CMK (cell line): ENCODE measurements at regions not wholly inside any gene's neighbourhood (a gene's known extent, or its start where the extent isn't known, plus 50 kb on each side); places are given as distances from the start of the nearest gene placed in this dataset.
"Not testable (repeated sequence)": the region's sequence is repeated elsewhere in the genome, so short reads cannot be mapped to it uniquely, and the experiment has no call there.

Experiments used
- DNase-seq: peaks from one replicate; pipeline ENCODE4 v3.0.0-alpha.2; 2010; ENCODE audit warnings: low read depth

DNA sequence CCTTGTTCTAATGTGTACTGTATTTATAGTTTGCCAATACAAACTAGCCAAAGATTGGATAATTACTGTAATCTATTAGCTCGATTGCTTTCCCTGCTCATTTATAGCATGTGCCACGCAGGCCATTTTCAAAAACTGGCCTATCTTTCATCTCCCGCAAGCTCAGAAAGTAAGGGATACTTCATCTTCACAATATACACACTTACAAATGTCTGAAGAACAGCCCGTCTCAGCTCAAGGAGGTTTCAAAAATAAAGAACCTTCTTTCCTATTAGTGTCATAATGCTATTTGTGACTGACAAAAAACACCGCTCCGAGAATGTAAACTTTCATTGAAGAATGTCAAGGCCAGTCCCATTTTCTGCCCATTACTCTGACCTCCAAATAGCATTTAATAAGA is 306.4 kb upstream of the ZNF507 start:
- DNase-seq, result no peak

DNA sequence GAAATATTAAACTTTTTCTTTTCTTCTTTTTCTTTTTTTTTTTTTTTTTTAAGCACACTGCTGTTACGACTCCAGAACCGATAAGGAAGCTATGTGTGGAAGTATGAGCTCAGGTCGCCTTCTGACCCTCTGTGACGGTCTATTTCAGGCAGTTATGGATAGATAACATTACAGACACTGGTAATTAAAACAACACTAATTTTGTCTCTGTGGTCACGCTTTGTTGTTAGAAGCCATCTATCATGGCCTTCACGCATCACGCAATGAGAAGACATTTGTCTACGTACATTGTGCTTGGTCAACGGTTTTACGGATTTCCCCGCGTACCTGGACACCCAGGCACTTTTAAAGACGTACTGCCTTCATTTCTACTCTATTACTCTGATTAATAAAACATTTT is 306.0 kb upstream of the ZNF507 start:
- DNase-seq, result no peak

DNA sequence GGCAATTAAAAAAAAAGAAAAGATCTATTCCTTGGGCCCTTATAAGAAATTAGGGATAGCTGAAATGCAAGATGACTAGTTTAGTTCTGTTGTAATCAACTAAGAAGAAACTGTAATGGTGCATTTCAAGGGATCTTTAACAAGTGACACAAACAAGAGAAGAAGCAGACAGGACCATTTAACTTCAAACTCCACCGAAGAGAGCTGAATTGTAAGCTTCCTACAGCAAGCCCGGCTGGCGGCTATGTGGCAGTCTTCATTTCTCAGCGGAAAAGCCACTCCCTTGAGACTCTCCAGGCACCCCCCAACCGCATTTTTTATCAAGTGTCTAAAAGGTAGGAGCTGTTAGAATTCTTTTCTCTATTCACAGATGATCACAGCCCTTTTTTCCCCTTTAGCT is 305.2 kb upstream of the ZNF507 start:
- DNase-seq, result no peak

DNA sequence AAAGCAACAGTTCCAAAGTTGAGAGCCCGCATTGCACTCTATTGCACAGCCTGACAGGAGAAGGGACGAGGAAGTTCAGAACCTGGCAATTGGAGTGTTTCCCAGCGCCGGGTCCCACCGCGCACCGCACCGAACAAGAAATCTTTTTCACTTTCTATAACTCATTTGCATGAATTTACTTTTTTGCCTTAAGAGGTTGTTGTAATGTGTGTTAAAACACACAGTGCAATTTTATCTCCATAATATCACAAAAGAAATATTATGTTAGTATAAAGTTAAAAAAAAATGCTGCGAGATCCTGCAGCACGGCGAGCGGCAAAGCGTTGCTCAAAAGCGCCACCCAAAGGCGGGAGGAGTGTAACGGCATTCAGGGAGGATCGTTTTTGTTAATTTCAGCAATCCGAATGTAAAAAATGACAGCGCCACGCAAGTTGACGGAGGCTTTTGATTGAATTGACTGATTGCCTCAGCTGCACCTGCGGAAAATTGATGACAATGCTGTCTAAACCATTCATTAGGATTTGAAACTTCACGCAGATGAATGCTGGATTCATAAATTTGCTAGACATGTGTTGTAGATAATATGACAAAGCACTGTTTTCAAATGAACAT is 303.6 kb upstream of the ZNF507 start:
- no peak for DNase-seq

DNA sequence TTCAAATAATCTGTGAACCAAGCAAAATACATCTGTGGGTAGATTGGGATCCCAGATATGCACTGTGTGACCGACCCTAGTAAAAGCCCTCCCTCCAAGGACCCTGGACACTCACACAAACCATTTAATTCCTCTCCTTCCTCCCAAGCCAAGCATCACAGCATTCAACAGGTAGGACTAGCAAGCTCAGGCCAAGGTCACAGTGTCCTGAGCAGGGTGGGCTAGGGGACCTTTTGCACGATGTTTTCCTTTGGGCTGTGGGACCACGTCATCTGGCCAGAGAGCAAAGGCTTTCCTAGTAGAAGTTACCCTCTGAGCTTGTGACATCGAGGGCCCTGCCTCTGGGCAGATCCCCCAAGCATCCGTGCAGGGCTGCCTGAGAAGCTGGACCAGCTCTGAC is 297.6 kb upstream of the ZNF507 start:
- DNase-seq, result no peak

DNA sequence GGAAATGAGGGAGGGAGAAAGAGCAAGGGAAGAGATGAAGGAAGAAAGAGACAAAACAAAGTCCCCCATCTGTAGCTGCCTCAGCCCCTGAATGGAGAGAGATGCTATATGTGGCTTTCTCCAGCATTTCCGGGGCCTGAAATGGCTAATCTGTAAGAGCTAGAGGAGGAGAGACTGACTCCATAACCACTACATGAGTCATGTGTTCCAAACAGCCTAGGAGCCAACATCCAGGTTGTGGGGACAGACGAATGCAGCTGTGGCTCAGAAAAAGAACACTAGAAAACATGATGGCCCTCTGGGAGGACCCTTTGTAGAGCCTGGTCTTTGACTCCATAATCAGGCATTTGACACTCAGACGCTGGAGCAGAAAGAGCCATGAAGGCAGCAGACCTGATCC is 292.0 kb upstream of the ZNF507 start:
- no peak for DNase-seq

DNA sequence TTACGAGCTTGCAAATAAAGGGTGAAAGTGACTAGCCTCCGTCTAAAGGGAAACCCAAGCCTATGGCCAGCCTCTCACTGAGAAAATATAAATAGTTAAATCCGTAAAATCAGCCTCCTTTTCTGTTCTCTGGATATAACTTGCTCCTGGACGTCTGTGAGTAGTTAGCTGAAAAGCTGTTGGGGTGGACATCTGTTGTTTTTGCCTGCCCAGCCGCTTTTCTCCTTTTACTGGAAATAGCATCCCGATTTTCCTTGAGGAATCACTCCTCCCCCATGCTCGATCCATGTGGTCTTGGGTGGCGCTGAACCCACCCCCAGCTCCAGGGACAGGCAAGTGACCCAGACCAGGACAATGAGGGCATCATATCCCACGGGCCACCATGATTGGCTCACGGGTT is 291.5 kb upstream of the ZNF507 start:
- DNase-seq, result no peak

DNA sequence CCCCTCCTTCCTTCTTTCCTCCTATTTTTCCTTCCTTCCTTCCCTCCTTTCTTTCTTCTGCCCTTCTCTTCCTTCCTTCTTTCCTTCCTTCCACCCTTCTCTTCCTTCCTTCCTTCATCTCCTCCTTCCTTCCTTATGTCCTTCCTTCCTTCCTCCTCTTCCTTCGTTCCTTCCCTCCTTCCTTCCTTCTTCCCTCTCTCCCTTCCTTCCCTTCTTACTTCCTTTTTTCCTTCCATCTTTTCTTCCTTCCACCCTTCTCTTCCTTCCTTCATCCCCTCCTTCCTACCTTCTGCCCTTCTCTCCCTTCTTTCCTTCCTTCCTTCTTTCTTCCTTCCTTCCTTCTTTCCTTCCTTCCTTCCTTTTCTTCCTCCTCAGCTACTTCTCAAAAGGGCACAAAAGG is 287.3 kb upstream of the ZNF507 start:
- no peak for DNase-seq

DNA sequence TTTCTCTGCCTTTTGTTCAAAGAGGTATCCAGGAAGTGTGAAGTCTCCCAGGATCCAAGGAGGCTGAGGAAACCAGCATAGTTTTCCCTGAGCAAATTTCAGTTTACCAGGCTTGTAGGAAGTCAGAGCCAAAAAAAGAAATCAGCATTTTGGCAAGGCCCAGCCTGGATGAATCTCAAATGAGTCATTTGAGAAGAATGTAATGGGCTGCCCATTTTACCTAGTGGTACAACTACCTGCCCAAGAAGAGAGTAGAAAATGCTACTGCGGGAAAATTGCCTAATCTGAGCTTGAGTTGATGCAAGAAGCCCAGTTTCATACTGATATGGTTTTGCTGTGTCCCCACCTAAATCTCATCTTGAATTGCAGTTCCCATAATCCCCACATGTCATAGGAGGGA is 284.1 kb upstream of the ZNF507 start:
- DNase-seq, result no peak

DNA sequence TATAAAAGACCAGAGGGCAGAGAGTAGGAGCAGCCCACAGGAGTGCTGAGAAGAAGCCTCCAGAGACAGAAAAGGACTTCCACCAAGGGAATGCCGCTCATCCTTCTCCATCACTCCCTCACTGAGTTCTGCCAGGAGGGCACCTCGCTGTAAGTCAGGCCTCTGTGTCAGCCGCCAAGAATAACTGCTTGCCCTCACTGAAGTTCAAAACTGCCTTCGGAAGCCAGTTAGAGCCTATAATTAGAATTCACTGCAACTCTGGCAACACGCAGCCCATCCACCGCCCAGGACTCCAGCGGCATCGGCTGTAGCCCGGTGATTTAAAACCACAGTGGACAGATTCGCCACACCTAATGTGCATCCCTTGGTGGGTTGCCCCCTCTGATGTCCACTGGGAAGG is 281.8 kb upstream of the ZNF507 start:
- no peak for DNase-seq

DNA sequence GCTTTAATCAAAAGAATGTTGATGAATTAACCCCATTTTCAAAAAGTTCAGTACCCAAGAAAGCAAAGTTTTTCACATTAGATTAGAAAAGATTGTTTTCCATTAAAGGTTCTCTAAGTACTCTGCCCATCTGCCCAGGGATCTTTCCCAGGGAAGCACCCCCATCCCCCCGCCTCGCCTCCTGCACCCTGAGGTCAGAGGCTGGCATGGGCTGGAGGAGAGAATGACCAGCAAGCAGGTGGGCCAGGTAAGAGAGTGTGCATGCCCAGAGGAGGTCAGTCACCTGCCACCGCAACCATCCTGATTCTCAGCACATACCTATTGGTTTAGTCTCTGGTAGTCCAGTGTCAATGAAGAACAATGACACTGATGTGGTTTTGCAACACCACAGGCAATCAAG is 279.4 kb upstream of the ZNF507 start:
- no peak for DNase-seq

DNA sequence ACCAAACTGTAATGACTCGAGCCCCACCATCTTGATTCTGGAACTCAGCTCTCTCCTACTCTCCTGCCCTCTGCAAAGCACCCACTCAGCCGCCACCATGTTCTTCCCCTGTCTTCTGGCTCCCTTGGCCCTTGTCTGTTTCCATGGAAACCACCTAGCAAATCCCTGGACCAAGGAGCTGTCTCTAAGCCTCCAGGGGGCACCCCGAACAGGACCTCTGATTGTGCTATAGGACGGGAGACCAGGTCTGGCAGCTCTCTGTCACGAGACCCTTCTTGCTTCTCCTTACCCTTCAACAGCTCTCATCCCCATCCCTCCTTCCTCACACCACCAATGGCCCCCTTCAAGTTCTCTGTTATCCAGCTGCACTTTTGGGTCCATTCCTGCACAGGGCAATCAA is 277.7 kb upstream of the ZNF507 start:
- no peak for DNase-seq

DNA sequence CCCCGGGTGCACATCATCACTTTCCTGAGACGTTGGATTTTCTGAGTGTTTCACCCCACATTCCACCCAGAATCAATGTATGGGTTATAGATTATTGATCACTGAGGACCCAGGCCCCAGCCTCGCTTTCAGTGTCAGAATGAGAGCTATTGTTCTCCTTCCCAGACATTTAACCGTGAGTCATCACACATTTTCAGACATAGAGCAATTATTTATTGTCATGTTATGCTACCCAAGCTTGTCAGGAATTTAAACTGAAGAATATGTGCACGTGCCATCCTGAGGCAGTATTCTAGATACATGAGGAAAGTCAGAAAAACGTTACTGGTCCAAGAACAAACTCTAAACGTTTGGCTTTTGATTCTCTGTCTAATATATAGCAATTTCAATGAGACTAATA is 276.6 kb upstream of the ZNF507 start:
- no peak for DNase-seq

DNA sequence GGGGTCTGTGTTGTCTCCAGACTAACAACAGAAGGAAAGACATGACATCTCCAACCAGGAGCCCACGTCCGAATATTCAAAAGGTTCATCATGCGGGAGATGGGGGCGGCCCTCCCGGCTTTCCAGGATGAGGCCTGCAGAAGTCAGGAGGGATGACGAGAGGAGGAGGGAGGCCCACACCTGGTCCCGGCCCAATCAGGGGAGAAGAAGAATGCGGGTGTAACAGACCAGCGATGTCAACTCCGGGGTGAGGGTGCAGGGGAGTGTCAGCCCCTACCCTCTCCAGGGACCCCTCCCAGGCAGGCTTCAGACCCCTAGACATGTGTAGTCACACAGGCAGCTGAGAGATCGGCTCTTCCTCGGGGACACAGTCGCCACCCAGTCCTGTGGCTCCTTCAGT is 275.3 kb upstream of the ZNF507 start:
- no peak for DNase-seq

DNA sequence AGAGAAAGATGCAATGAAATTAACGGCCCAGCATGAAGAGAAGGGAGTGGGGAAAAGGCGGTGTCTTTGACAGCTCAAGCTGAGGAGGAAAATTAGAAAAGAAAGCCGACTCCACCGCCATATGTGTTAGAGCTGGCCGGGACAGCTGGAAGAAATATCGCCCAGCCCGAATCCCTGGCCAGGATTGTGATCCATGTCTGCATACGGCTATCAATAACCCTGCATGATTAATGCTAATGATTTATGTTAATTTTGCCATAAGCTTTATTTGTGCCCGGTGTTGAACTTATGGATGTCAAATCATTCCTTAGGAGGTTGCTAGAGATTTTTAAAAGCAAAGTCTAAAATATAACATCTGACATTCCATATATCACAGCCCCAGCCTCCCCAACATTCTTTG is 263.4 kb upstream of the ZNF507 start:
- no peak for DNase-seq

DNA sequence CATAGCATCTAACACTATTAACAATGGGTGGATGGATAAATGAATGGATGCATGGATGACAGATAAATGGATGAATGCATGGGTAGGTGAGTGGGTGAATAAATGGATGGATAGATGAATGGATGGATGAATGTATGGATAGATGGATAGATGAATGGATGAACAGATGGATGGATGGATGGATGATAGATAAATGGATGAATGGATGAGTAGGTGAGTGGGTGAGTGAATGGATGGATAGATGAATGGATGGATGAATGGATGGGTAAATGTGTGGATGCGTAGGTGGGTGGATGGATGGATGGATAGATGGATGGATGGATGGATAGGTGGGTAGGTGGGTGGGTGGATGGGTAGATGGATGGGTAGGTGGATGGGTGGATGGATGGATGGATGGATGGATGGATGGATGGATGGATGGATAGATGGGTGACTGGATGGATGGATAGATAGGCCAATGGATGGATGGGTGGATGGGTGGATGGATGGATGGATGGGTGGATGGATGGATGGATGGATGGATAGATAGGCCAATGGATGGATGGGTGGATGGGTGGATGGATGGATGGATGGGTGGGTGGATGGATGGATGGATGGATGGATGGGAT is 260.6 kb upstream of the ZNF507 start:
- DNase-seq, result not testable (repeated sequence)

DNA sequence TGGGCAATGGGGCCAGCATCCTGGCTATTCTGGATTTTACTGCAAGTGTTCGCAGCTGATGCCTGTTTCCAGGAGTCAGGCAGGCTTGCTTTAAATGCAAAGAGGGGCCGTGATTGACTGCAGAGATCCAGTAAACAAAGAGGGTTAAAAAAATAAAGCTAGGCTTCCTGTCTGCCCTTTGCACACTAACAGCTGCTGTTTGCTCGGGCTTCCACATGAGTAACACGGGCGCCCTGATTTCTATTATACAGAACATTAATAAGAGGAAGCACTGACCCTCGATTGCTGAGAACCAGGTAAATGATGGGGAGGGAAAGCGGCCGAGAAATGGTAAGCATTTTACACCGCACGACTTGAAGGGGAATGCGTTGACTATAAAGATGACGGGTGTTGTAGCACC is 254.2 kb upstream of the ZNF507 start:
- no peak for DNase-seq

DNA sequence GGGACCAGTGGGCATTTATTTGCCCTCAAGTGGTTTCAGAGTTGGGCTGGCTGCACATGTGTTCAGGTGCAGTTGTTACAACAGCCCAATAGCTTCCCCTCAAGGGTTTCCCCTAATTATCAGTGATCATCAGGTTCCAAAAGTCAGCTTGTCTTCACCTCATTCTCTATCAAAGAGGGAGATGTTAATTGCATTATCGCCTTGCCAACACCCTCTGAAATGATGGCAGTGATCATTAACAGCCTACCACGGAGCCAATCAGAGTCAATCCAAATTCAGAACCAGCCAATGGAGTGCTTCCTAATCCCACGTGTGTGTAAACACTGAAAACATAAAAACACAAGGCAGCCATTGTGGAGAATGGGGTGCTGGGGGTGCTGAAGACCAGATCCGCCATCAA is 248.4 kb upstream of the ZNF507 start:
- DNase-seq, result no peak

DNA sequence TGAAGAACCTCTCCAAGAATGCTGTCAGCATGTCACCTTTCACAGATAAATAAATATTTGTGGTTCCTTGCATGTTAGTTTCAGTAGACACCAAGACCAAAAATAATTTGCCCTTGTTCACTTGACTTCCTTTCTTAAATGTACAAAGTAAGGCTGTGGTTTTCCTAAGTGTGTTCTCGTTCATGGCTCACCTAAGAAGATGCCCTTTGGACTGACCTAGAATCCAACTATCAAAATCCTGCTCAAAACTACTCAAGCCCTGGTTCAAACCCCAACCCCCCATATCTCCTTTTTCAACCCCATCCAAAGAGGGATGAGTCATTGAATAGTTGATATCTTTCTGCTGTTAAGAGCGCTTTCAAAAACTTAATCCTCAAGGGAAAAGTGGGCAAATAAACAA is 247.8 kb upstream of the ZNF507 start:
- DNase-seq, result no peak

DNA sequence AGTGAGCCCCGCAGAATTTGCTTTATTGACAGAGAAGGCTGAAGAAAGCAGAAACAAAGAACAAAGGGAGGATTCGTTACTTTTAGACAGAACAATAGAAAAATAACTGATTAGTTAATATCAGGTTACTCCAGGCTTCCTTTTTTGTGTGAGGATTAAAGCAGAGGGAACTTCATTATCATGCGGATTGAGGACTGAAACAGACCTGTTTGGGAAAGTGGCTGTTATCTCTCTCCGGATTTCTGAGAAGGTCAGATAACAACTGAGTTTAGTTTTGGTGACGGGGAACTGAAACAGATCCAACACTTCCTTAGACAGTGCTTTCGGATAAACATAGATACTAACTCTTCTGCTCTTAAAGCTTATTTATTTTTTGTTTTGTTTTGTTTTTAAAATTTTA is 246.4 kb upstream of the ZNF507 start:
- DNase-seq, result no peak

DNA sequence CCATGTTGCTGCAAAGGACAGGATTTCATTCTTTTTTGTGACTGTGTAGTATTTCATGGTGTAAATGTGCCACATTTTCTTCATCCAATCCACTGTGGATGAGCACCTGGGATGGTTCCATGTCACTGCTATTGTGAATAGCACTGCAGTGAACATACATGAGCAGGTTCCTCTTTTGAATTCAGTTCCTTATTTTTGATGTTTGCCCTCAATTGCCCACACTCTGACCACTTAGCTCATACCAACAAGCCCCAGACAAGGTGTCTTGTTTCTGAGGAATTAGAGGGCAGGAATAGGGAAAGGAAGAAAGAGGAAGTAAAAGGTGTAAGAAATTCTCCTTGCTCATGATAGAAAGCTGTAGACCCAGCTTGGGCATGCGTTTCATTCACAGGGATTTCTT is 244.2 kb upstream of the ZNF507 start:
- DNase-seq, result no peak

DNA sequence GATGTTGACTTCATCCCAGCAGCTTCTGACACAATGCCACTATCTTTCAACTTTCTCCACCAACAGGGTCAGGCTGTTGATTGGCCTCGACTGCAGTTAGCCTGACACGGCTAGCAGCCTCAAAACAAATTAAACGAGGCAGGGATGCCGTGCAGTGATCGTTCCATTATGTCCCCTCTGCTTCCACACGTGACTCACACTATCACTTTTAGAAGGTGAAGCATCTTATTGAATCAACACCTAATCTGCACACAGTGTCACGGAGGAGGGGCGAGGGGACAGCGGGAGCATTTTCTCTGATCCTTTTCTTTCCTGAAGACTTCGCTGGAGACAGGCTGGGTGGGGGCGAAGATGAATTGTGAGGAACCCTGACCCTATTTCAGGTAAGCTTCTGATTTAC is 241.9 kb upstream of the ZNF507 start:
- DNase-seq, result no peak

DNA sequence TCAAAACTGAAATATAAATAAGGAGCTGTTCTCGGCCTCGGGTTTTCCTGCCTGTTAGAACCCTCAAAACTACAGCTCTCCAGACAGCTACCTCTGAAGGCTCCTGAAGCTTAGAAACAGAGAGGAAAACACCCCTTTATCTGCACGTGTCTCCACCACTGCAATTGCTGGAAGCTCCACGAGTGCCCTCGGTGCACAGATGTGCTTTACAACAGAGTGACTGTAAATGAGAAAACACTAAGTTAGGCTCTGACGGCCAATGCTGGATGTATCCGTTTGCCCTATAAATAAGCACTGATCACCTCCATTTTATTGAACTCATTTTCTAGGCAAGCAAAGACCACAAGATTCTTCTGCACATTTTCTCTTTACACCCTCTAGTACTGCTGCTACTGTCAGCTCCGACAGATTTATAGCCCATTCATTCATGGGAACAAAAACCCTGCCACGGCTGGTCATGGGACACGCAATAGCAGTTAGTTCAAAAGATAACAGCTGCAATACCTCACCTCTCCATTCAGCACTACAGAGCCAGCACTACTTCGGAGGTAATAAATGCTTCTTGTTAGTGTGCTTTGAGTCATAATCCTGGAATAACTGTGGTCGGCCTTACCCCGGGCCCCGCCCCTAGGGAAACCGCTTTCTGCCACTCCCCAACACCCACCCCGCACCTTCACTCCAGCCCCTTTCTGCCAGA is 241.1 kb upstream of the ZNF507 start:
- DNase-seq, result no peak

DNA sequence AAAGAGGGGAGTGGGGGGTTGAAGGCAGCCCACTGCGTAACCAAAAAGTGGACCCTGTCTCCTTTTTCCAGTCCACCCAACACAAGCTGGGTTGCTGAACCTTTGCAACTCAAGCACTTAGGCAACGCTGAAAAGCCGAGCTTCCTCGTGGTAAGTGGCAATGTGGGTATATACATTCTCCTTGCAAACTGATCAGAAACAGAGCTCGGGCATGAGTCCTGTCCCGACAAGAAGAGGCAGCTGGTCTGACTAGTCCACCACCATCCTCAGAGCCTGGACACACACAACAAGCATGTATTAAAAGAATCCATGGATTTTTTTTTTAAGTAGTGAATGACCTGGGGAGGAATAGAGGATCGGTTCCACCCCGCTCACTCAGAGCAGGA is 240.6 kb upstream of the ZNF507 start:
- DNase-seq, result no peak
